GM12801 (cell line): ENCODE measurements at regions not wholly inside any gene's neighbourhood (a gene's known extent, or its start where the extent isn't known, plus 50 kb on each side); places are given as distances from the start of the nearest gene placed in this dataset.

ENCODE experiments used
- TF ChIP-seq, protein P1 (sequence below): IDR thresholded peaks from one replicate; pipeline ENCODE4 v1.5.1; 2011; ENCODE audit warnings: control low read depth; ENCODE audit not compliant: insufficient read length; ENCODE audit errors: extremely low read depth

DNA sequence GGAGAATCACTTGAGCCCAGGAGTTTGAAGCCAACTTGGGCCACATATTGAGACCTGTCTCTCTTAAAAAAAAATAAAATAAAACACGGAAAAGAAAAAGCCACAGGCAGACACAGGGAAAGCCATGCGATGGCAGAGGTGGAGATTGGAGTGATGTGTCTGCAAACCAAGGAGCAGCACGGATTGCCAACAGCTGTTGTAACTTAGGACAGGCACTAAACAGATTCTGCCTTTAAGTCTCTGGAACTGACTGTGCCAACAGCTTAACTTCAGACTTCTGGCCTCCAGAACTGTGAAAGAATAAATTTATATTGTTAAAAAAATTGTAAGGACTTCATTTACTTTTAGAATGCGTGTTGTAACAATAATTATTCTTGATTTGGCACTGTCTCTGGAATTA, 318.5 kb upstream of the CHD1 start:
- TF ChIP-seq, protein P1, sequence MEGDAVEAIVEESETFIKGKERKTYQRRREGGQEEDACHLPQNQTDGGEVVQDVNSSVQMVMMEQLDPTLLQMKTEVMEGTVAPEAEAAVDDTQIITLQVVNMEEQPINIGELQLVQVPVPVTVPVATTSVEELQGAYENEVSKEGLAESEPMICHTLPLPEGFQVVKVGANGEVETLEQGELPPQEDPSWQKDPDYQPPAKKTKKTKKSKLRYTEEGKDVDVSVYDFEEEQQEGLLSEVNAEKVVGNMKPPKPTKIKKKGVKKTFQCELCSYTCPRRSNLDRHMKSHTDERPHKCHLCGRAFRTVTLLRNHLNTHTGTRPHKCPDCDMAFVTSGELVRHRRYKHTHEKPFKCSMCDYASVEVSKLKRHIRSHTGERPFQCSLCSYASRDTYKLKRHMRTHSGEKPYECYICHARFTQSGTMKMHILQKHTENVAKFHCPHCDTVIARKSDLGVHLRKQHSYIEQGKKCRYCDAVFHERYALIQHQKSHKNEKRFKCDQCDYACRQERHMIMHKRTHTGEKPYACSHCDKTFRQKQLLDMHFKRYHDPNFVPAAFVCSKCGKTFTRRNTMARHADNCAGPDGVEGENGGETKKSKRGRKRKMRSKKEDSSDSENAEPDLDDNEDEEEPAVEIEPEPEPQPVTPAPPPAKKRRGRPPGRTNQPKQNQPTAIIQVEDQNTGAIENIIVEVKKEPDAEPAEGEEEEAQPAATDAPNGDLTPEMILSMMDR, result no peak

DNA sequence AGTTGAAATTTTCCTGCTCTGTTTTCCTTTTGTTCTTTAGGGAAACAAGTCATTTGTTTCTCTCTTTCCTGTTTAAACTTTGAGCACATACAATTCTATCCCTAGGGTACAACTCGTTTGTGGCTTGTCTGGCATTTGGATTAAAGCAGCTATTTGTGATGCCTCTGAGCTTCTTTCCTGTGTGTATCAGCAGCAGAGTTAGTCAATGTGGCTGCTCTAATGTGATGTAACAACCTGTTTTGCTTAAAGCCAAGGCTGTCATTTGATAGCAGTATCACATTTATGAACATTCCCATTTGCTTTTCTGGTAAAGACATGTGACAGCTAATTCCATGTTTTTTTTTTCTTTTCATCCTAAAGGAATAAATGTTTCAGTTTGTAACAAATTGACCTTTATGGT, 314.3 kb upstream of the CHD1 start:
- TF ChIP-seq, protein P1, result no peak

DNA sequence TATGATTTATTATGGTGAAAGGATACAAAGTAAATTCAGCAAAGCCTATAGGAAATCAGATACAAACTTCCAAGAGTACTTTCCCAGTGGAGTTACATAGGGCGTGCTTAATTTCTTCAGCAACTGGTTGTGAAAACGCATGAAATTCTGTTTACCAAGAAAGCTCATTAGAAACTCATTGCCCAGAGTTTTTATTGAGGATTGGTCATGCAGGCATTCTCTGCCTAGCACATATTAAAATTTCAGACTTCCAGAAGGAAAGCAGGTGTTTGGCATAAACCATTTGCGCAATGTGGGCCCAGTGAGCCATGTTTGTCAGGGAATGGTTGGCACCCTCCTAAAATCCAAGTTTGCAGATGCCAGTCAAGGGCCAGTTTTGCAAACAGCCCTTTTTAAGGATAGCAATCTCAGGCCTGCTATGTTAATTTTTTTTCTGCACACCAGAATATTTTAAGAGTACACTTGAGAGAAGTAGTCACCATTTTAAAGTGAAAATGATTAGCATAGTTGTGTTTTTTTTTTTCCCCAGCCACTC, 311.1 kb upstream of the CHD1 start:
- TF ChIP-seq, protein P1, result no peak

DNA sequence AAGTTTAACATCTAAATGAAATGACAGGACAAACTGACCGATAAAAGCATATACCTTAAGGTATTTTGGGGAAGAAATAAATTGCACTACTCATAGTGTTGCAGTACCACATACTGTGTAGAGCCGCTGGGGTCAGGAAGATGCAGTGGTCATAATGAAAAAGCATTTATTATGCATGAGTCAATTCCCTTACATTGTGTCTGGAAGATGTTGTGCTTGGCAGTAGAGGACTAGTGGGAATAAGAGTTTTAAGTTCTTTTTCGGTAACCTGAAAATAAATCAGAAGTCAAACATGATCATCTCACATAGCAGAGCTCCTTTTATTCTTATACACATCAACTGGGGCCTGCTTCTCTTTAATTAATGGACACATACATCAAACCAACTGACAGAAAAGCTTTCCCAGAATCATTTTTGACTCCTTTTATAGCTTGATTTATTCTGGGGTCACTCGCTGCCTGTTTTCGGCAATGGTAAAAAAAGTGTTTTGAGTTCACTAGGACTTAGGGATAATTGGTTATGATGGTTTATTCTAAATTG, 262.5 kb upstream of the CHD1 start:
- TF ChIP-seq, protein P1, result no peak

DNA sequence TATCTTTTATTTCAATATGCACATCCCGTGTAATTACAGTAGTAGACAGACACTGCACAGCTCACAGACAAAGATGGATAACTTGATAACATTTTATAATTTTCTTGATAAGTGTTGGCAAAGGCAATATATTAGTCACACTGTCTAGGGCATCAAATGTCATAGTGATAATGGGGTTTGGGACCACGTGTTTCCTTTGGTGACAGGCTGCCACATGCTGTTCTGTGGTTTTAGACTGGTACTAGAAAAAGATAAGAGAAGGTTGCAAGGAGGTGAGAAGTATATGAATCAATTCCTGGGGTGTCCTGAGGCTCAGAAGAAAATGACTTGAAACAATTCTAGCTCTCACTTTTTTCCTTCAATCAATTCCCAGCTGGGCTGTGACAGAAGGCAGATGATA, 258.8 kb upstream of the CHD1 start:
- TF ChIP-seq, protein P1, result no peak

DNA sequence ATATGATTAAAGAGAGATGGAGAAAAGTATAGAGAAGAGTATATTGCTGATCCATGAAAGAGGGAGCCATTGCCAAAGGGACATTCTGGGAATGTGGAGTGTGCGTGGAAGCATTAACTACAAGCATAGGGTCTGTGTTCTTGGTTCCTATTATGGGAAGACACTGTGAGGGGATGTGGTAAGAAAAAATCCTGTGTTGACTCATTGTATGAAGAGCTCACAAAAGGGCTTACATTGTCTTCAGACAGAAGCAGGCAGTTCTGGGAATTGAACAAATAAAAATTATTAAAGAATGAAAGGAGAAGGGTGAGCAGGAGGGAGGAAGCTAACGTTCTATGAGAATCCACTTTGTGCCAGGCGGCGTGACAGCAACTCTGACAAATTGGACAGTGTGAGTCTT, 250.4 kb upstream of the CHD1 start:
- TF ChIP-seq, protein P1, result no peak

DNA sequence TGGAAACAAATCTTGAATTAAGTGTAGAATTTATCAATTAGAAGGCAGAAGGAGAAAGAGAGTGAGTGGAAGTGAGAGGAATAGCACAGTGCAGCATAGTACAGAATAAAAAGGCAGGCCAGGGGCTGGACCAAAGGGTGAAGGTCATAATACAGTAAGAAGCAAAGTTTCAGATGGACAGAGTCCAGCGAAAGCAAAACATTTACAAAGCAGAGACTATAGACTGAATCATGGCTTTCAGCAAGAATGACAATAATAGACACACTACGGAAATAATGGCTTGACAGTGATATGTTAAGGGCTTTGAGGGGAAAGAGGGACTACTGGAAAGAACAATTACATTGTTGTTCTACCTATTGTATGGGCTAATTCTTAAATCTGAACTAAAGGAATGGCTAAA, 249.0 kb upstream of the CHD1 start:
- TF ChIP-seq, protein P1, result no peak
